Suprapubic skin (tissue), 4 donors: ENCODE measurements at regions not wholly inside any gene's neighbourhood (a gene's known extent, or its start where the extent isn't known, plus 50 kb on each side); places are given as distances from the start of the nearest gene placed in this dataset.

ENCODE experiments used
- DNase-seq, 2 donors: peaks; one replicate each; pipeline ENCODE4 v3.0.0-alpha.2; 2019; ENCODE audit warnings: low spot score in 2 of 2
- H3K27ac ChIP-seq: fragments of 200-600 bp; sonication (generic); one replicate; pipeline ENCODE4 v1.5.1; 2019
- H3K27me3 ChIP-seq: fragments of 200-600 bp; sonication (generic); one replicate; pipeline ENCODE4 v1.5.1; 2019
- H3K36me3 ChIP-seq: fragments of 200-600 bp; sonication (generic); one replicate; pipeline ENCODE4 v1.5.1; 2019
- H3K4me1 ChIP-seq: fragments of 200-600 bp; sonication (generic); one replicate; pipeline ENCODE4 v1.5.1; 2019
- H3K4me3 ChIP-seq: fragments of 200-600 bp; sonication (generic); one replicate; pipeline ENCODE4 v1.5.1; 2019; ENCODE audit warnings: mild to moderate bottlenecking
- H3K9me3 ChIP-seq: fragments of 200-600 bp; sonication (generic); one replicate; pipeline ENCODE4 v1.5.1; 2019
- EP300 ChIP-seq: sonication (generic); formaldehyde crosslinking; IDR thresholded peaks from one replicate; pipeline ENCODE4 v1.6.1; 2017; ENCODE audit warnings: antibody characterized with exemption
- POLR2A ChIP-seq, 2 donors: fragments of 450-650 bp; IDR thresholded peaks; one replicate each; pipeline ENCODE4 v1.6.1; 2017; ENCODE audit warnings: antibody characterized with exemption in 2 of 2, mild to moderate bottlenecking in 2 of 2, moderate library complexity in 2 of 2
- POLR2AphosphoS5 ChIP-seq, 3 donors: sonication (generic); formaldehyde crosslinking; IDR thresholded peaks; one replicate each; pipeline ENCODE4 v1.6.1; 2017; ENCODE audit warnings: antibody characterized with exemption in 3 of 3
- WGBS: methylation state at CpG from one replicate; pipeline ENCODE4 v1.1.5; 2018; 5-methylcytosine and 5-hydroxymethylcytosine counted together
- TF ChIP-seq, protein P1 (sequence below), 2 donors: fragments of 200-600 bp in 1 of 2; fragments of 450-650 bp in 1 of 2; sonication (generic) in 1 of 2; IDR thresholded peaks; one replicate each; pipeline ENCODE4 v1.5.1; 2016 to 2019; ENCODE audit warnings: antibody characterized with exemption in 2 of 2, mild to moderate bottlenecking in 1 of 2, moderate library complexity in 1 of 2

DNA sequence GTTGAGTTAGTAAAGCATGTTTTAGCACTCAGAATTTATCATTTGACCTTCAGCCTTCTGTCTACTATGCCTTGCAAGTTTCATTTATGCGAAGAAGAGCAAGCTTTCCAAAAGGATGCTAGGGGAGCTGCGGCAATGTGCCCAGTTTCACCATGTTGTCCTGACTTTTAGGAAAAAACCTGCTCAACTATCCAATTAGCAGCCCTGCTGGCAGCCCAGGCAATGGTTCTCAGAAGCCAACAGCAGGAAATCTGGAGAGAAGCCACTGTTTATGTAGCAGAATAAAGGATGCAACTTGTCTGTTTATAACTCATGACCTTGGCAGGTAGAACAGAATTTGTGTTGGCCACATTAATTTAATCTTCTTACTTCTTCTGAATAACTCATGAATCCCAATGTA lies 230.8 kb downstream of the ABCC12 start:
- no peak for DNase-seq
- Histone ChIP-seq H3K4me1 (no peaks in the 10 kb centered on the region), H3K27me3 (no peaks in the 10 kb centered on the region), H3K27ac (no peak overlapping the region), H3K4me3 (no peak overlapping the region), H3K36me3 (no peaks in the 10 kb centered on the region), H3K9me3 (no peaks in the 10 kb centered on the region)
- 91% methylated on average over 2 of the region's 2 CpGs for WGBS
- TF ChIP-seq POLR2A (IDR thresholded peaks at IDR 0.05) (no peak), EP300 (no peak), POLR2AphosphoS5 (IDR thresholded peaks at IDR 0.05) (no peak)
- TF ChIP-seq, protein P1, sequence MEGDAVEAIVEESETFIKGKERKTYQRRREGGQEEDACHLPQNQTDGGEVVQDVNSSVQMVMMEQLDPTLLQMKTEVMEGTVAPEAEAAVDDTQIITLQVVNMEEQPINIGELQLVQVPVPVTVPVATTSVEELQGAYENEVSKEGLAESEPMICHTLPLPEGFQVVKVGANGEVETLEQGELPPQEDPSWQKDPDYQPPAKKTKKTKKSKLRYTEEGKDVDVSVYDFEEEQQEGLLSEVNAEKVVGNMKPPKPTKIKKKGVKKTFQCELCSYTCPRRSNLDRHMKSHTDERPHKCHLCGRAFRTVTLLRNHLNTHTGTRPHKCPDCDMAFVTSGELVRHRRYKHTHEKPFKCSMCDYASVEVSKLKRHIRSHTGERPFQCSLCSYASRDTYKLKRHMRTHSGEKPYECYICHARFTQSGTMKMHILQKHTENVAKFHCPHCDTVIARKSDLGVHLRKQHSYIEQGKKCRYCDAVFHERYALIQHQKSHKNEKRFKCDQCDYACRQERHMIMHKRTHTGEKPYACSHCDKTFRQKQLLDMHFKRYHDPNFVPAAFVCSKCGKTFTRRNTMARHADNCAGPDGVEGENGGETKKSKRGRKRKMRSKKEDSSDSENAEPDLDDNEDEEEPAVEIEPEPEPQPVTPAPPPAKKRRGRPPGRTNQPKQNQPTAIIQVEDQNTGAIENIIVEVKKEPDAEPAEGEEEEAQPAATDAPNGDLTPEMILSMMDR (IDR thresholded peaks at IDR 0.05), result no peak

DNA sequence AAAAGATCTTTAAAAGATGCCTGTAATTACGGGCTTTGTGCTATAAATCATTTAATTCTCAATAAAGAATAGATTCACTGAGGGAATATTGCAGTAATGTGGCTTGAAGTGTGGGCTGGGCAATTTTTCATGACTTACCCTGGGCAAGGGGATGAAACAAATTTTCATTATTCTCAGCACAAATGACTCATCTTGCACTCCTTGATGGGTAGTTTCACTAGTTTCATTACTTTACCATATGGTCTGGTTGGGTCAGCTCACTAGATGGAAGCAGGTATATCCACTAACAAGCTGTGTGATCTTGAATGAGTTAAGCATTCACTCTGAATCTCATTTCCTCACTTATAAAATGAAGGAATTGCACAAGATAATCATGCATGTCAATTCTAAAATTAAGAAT lies 234.3 kb downstream of the ABCC12 start:
- DNase-seq, result no peak
- Histone ChIP-seq H3K27ac (no peak overlapping the region), H3K4me1 (no peaks in the 10 kb centered on the region), H3K9me3 (no peaks in the 10 kb centered on the region), H3K27me3 (no peaks in the 10 kb centered on the region), H3K4me3 (no peak overlapping the region), H3K36me3 (no peaks in the 10 kb centered on the region)
- TF ChIP-seq, protein P1 (IDR thresholded peaks at IDR 0.05), result no peak
- TF ChIP-seq EP300 (no peak), POLR2AphosphoS5 (IDR thresholded peaks at IDR 0.05) (no peak)
- 50% methylated on average over 1 of the region's 1 CpG for WGBS

DNA sequence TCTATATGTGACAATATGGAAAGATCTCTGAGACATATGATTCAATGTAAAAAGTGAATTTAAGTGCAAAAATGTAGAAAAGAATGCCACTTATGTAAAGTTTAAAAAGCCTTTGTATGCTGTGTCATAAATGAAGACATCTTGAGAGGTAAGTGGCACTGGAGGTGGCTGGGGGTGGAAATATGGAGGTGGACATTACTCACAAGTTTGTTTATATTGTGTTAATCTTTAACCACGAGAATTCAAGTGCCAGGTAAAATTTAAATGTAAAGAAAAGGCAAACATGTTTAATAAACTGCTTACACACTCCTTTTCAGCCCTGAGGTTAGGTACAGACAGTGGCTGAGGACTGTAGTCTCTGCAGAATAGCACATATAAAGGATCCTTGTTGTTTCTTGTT lies 235.1 kb downstream of the ABCC12 start:
- no peak overlapping the region for H3K27ac ChIP-seq
- no peaks in the 10 kb centered on the region for H3K9me3 ChIP-seq
- H3K36me3 ChIP-seq, result no peaks in the 10 kb centered on the region
- DNase-seq, result no peak
- no peak overlapping the region for H3K4me3 ChIP-seq
- TF ChIP-seq POLR2A (IDR thresholded peaks at IDR 0.05) (no peak), POLR2AphosphoS5 (IDR thresholded peaks at IDR 0.05) (no peak), EP300 (no peak)
- TF ChIP-seq, protein P1 (IDR thresholded peaks at IDR 0.05), result no peak
- H3K4me1 ChIP-seq, result no peaks in the 10 kb centered on the region
- no peaks in the 10 kb centered on the region for H3K27me3 ChIP-seq
- 11% methylated on average over 1 of the region's 1 CpG for WGBS

DNA sequence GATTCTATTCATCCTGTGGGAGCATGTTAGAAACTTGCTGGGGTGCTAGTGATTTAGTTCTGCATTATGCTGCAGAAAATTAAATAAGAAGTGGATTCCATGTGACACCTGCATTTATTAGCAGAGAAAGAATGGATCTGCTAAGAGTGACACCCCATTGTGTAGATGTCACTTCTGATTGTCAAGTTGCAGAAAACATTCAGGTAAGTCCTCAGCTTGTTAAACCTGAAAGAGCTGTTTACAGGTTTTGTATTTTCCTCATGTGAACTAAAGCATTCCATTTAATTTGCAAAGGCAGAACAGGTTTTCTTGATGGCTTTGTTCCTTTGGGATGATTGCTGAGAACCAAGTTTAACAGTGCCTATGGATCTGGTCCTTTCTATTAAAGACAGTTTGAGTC lies 238.7 kb downstream of the ABCC12 start:
- Histone ChIP-seq H3K36me3 (no peaks in the 10 kb centered on the region), H3K27me3 (no peaks in the 10 kb centered on the region), H3K4me1 (no peaks in the 10 kb centered on the region), H3K27ac (no peak overlapping the region), H3K4me3 (no peak overlapping the region), H3K9me3 (no peaks in the 10 kb centered on the region)
- TF ChIP-seq POLR2A (IDR thresholded peaks at IDR 0.05) (no peak), POLR2AphosphoS5 (IDR thresholded peaks at IDR 0.05) (no peak), EP300 (no peak)
- TF ChIP-seq, protein P1 (IDR thresholded peaks at IDR 0.05), result no peak
- DNase-seq, result no peak

DNA sequence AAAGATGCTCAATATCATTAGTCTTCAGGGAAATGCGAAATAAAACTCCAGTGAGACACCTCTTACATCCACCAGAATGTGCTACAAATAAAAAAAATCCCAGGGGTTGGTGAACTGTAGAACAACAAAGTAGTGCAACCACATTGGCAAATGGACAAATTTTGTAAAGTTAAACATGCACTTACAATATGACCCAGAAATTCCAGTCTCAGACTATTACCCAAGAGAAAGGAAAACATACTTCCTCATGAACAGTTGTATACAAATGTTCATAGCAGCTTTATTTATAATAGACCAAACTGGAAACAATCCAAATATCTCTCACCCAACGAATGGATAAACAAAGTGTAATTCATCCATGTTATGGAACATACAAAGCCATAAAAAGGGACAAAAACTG lies 239.5 kb downstream of the ABCC12 start:
- Histone ChIP-seq H3K9me3 (no peaks in the 10 kb centered on the region), H3K36me3 (no peaks in the 10 kb centered on the region), H3K4me1 (no peaks in the 10 kb centered on the region), H3K4me3 (no peak overlapping the region), H3K27ac (no peak overlapping the region), H3K27me3 (no peaks in the 10 kb centered on the region)
- 58% methylated on average over 2 of the region's 2 CpGs for WGBS
- TF ChIP-seq POLR2AphosphoS5 (IDR thresholded peaks at IDR 0.05) (no peak), POLR2A (IDR thresholded peaks at IDR 0.05) (no peak), EP300 (no peak)
- DNase-seq, result no peak

DNA sequence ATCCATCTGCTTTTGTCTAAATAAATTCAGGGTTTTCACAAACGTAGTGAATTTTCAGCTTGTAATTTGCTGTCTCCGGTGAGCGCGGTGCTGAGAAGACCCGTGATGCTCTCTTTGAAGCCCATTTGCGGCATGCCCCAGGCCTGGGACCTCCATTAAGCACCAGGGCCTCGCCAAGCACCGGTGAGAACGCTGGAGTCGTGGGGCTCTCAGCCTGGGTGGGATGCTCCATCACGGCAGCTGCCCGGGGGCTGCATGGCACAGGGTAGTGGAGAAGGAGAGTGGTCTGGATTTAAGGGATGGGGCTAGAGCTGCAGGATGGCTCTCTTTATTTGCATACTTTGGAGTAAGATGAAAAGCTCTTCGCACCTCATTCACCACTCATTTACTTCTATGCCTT lies 248.7 kb downstream of the ABCC12 start:
- H3K27me3 ChIP-seq, result peaks cover 3% of the 10 kb centered on the region
- no peaks in the 10 kb centered on the region for H3K4me1 ChIP-seq
- H3K27ac ChIP-seq, result no peak overlapping the region
- H3K9me3 ChIP-seq, result no peaks in the 10 kb centered on the region
- no peak for DNase-seq
- WGBS, result 78% methylated on average over 13 of the region's 13 CpGs
- no peak overlapping the region for H3K4me3 ChIP-seq
- no peak for TF ChIP-seq EP300
- TF ChIP-seq POLR2AphosphoS5 (IDR thresholded peaks at IDR 0.05), result no peak
- TF ChIP-seq, protein P1 (IDR thresholded peaks at IDR 0.05), result no peak
- H3K36me3 ChIP-seq, result no peaks in the 10 kb centered on the region
